Endothelial cell of umbilical vein (primary cell): ENCODE measurements at regions not wholly inside any gene's neighbourhood (a gene's known extent, or its start where the extent isn't known, plus 50 kb on each side); places are given as distances from the start of the nearest gene placed in this dataset.

ENCODE experiments used
- BruUV-seq: library from RNA; stranded (reverse); fragments of 400-500 nt; replicated peaks from 2 replicates; lab custom pipeline; 2021; lab: Mats Ljungman, UMichigan
- CTCF ChIA-PET: fragments of 300-600, 350-600 bp; sonication (Branson Sonifier 250); formaldehyde crosslinking; loops from one replicate; lab custom pipeline; 2021; ENCODE audit warnings: antibody characterized with exemption, inconsistent platforms; lab: Charles Lee
- POLR2A ChIA-PET: fragments of 300-600, 350-600 bp; sonication (Branson Sonifier 250); formaldehyde crosslinking; loops from one replicate; lab custom pipeline; 2021; ENCODE audit warnings: antibody characterized with exemption, inconsistent platforms; lab: Charles Lee
- DNase-seq: peaks from one replicate; pipeline ENCODE4 v3.0.0-alpha.2; 2011; ENCODE audit warnings: low read depth, low spot score
- FAIRE-seq: peaks from 2 replicates; lab custom pipeline; 2011; peaks lifted over from hg19 to GRCh38; lab: Jason Lieb, UNC
- H2AFZ ChIP-seq: 2 replicates; pipeline ENCODE4 v1.6.0; 2012; ENCODE audit warnings: low read depth, low read length, control low read depth, inconsistent platforms
- H3K27ac ChIP-seq: 2 replicates; pipeline ENCODE4 v1.5.1; 2011; ENCODE audit warnings: low read depth, mild to moderate bottlenecking, control low read depth, low read length, moderate library complexity; ENCODE audit not compliant: insufficient read depth
- H3K27me3 ChIP-seq, 2 experiments: 2 replicates each; pipeline versions ENCODE4 v1.6.0 to v1.6.1; 2011; ENCODE audit warnings: low read length in 2 of 2, mixed read lengths in 1 of 2; ENCODE audit not compliant: control insufficient read depth in 2 of 2, insufficient read depth in 2 of 2
- H3K36me3 ChIP-seq, 2 experiments: 2 replicates in 1 of 2; 3 replicates in 1 of 2; pipeline ENCODE4 v1.5.1; 2011; ENCODE audit warnings: low read length in 2 of 2, mild to moderate bottlenecking in 1 of 2, moderate library complexity in 1 of 2; ENCODE audit not compliant: control insufficient read depth in 2 of 2, insufficient read depth in 2 of 2; ENCODE audit errors: extremely low read depth in 1 of 2
- H3K4me1 ChIP-seq: 3 replicates; pipeline ENCODE4 v1.5.1; 2011; ENCODE audit warnings: mild to moderate bottlenecking, low read length; ENCODE audit not compliant: control insufficient read depth, insufficient read depth; ENCODE audit errors: extremely low read depth
- H3K4me2 ChIP-seq: 2 replicates; pipeline ENCODE4 v1.6.1; 2011; ENCODE audit warnings: low read length, control low read depth, mixed read lengths; ENCODE audit not compliant: insufficient read depth
- H3K4me3 ChIP-seq, 3 experiments: fragments of 200-600 bp in 1 of 3; sonication (generic), shearing (Covaris generic) in 1 of 3; replicated peaks in 1 of 3; 2 replicates each; pipeline ENCODE4 v1.5.1; 2011 to 2016; ENCODE audit warnings: control low read depth in 3 of 3, low read length in 3 of 3, mild to moderate bottlenecking in 2 of 3, inconsistent platforms in 1 of 3, low read depth in 1 of 3, moderate library complexity in 1 of 3; ENCODE audit not compliant: insufficient read depth in 1 of 3
- H3K79me2 ChIP-seq: 2 replicates; pipeline ENCODE4 v1.6.0; 2012; ENCODE audit warnings: low read length, inconsistent platforms; ENCODE audit not compliant: control insufficient read depth, insufficient read depth
- H3K9ac ChIP-seq: replicated peaks from 2 replicates; pipeline ENCODE3; 2011; ENCODE audit warnings: low read length, control low read depth; ENCODE audit not compliant: insufficient read depth; ENCODE audit errors: extremely low read depth
- H3K9me1 ChIP-seq: replicated peaks from 3 replicates; pipeline ENCODE4 v1.6.0; 2011; ENCODE audit warnings: mild to moderate bottlenecking, low read length; ENCODE audit not compliant: control insufficient read depth, insufficient read depth; ENCODE audit errors: extremely low read depth
- H3K9me3 ChIP-seq: replicated peaks from 2 replicates; pipeline ENCODE4 v1.5.1; 2012; ENCODE audit warnings: low read length, inconsistent platforms; ENCODE audit not compliant: control insufficient read depth, insufficient read depth
- H4K20me1 ChIP-seq: replicated peaks from 2 replicates; pipeline ENCODE3; 2011; ENCODE audit warnings: mild to moderate bottlenecking, low read length; ENCODE audit not compliant: control insufficient read depth, insufficient read depth; ENCODE audit errors: extremely low read depth
- EZH2 ChIP-seq: IDR thresholded peaks from 2 replicates; pipeline ENCODE4 v1.6.1; 2012; ENCODE audit warnings: borderline replicate concordance, low read depth, mild to moderate bottlenecking, moderate library complexity, low read length, inconsistent platforms; ENCODE audit not compliant: severe bottlenecking
- FOS ChIP-seq: IDR thresholded peaks from 2 replicates; pipeline ENCODE4 v1.6.1; 2011; ENCODE audit warnings: mild to moderate bottlenecking, low read length, moderate library complexity, borderline replicate concordance; ENCODE audit not compliant: insufficient read depth
- GATA2 ChIP-seq: IDR thresholded peaks from 2 replicates; pipeline ENCODE4 v1.7.0; 2011; ENCODE audit warnings: low read depth, mild to moderate bottlenecking, moderate library complexity, mixed read lengths, low read length; ENCODE audit not compliant: insufficient read length, insufficient read depth
- JUN ChIP-seq: IDR thresholded peaks from 2 replicates; pipeline ENCODE4 v1.6.1; 2011; ENCODE audit warnings: borderline replicate concordance, low read depth; ENCODE audit not compliant: insufficient read length, insufficient read depth
- MYC ChIP-seq: IDR thresholded peaks from one replicate; pipeline ENCODE4 v1.6.1; 2011; ENCODE audit warnings: mild to moderate bottlenecking, low read depth, low read length
- POLR2A ChIP-seq: IDR thresholded peaks from 2 replicates; pipeline ENCODE4 v1.6.1; 2012; ENCODE audit warnings: low read depth, mild to moderate bottlenecking, control low read depth, low read length
- POLR2AphosphoS5 ChIP-seq: IDR thresholded peaks from 2 replicates; pipeline ENCODE4 v1.6.1; 2012; ENCODE audit warnings: low read depth, mild to moderate bottlenecking, control low read depth, low read length, moderate library complexity; ENCODE audit not compliant: insufficient read depth
- dilution Hi-C: fragments of 300-500 bp; cut with MboI; formaldehyde crosslinking; loops from one replicate; pipeline ENCODE4 v1.15.0; 2019; ENCODE audit warnings: low sequenced_read_pairs; ENCODE audit not compliant: extremely low pct_ligation_motif_present
- intact Hi-C: fragments of 100-400 bp; cut with micrococcal nuclease; formaldehyde crosslinking; loops from one replicate; pipeline ENCODE4 v1.10.0; 2022
- TF ChIP-seq, protein P1 (sequence below), 2 donors: IDR thresholded peaks; 1 replicate in 1 of 2; 2 replicates in 1 of 2; pipeline ENCODE4 v1.5.1; 2011; ENCODE audit warnings: low read length in 2 of 2, mild to moderate bottlenecking in 2 of 2, moderate library complexity in 2 of 2, control low read depth in 1 of 2, inconsistent platforms in 1 of 2, low read depth in 1 of 2; ENCODE audit not compliant: insufficient read depth in 1 of 2; ENCODE audit errors: extremely low read depth in 1 of 2
- TF ChIP-seq, protein P2 (sequence below): IDR thresholded peaks from 2 replicates; pipeline ENCODE4 v1.6.1; 2011; ENCODE audit not compliant: insufficient read depth, insufficient read length

DNA sequence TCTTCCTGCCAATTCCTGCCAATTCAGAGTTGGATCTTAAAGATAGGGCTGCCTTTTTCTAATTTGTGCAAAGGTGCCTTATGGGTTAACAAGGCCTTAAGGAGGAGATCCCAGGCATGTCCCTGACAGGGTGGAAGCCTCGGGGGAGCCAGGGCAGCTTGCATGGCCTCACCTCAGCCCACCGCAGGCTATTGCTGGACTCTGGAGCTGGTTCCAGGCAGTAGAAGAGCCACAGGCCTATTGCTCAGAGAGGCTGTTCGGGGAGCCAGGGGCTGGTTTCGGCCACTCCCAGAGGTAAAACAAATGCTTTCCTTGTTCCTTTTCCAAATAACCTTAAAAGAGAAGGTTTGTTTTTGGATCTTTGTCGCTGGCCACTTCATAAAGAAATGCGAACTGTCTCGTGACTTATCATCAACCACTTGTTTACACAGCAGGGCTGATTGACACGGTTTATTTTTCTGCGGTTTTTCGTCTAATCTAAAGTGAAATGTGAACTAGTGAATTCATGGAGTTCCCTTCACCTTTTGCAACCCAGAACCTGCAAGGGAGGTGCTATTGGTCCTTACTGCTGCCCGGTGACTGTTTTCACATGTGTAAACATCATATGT is 108.6 kb downstream of the APOB start:
- Histone ChIP-seq H4K20me1 (no peaks in the 10 kb centered on the region), H3K36me3 (no peaks in the 10 kb centered on the region), H2AFZ (no peak overlapping the region), H3K27me3 (no peaks in the 10 kb centered on the region), H3K9me3 (no peaks in the 10 kb centered on the region), H3K4me2 (no peak overlapping the region), H3K4me1 (no peaks in the 10 kb centered on the region), H3K9me1 (no peaks in the 10 kb centered on the region), H3K4me3 (no peak overlapping the region), H3K27ac (no peak overlapping the region), H3K9ac (no peak overlapping the region), H3K79me2 (no peaks in the 10 kb centered on the region)
- no peak for FAIRE-seq
- intact Hi-C loops (no loop called here), dilution Hi-C loops (no loop called here)
- BruUV-seq: no TSS peak
- ChIA-PET POLR2A (no interaction called here), CTCF (no interaction called here)
- TF ChIP-seq MYC (no peak), JUN (no peak), GATA2 (no peak), FOS (no peak), POLR2A (no peak), POLR2AphosphoS5 (no peak), EZH2 (no peak)
- TF ChIP-seq, protein P1, sequence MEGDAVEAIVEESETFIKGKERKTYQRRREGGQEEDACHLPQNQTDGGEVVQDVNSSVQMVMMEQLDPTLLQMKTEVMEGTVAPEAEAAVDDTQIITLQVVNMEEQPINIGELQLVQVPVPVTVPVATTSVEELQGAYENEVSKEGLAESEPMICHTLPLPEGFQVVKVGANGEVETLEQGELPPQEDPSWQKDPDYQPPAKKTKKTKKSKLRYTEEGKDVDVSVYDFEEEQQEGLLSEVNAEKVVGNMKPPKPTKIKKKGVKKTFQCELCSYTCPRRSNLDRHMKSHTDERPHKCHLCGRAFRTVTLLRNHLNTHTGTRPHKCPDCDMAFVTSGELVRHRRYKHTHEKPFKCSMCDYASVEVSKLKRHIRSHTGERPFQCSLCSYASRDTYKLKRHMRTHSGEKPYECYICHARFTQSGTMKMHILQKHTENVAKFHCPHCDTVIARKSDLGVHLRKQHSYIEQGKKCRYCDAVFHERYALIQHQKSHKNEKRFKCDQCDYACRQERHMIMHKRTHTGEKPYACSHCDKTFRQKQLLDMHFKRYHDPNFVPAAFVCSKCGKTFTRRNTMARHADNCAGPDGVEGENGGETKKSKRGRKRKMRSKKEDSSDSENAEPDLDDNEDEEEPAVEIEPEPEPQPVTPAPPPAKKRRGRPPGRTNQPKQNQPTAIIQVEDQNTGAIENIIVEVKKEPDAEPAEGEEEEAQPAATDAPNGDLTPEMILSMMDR (IDR thresholded peaks at IDR 0.05; ENCODE audit: extremely low read depth in 1 of 2, insufficient read depth in 1 of 2, low read depth in 1 of 2, low read length in 2 of 2): no peak
- TF ChIP-seq, protein P2, sequence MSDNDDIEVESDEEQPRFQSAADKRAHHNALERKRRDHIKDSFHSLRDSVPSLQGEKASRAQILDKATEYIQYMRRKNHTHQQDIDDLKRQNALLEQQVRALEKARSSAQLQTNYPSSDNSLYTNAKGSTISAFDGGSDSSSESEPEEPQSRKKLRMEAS: no peak
- DNase-seq: no peak
